MM.1S (cell line): ENCODE measurements at regions not wholly inside any gene's neighbourhood (a gene's known extent, or its start where the extent isn't known, plus 50 kb on each side); places are given as distances from the start of the nearest gene placed in this dataset.

Source experiments
- CTCF ChIP-seq: fragments of 300-600 bp; sonication (generic); IDR thresholded peaks from 2 replicates; pipeline ENCODE4 v1.5.1; 2016; ENCODE audit warnings: antibody characterized with exemption, low read length, mixed read lengths
- EZH2 ChIP-seq: fragments of 300-600 bp; sonication (generic); optimal IDR thresholded peaks from 2 replicates; pipeline ENCODE3; 2017; ENCODE audit warnings: low read depth, mild to moderate bottlenecking, antibody characterized with exemption, low read length, mixed read lengths
- EZH2phosphoT487 ChIP-seq: fragments of 300-600 bp; sonication (generic); IDR thresholded peaks from 2 replicates; pipeline ENCODE4 v1.6.1; 2018; ENCODE audit warnings: antibody characterized with exemption, low read length

GRCh38 chr3:94693997-94694640 is 631.3 kb downstream of the NSUN3 start:
- TF ChIP-seq CTCF (no peak), EZH2 (no peak), EZH2phosphoT487 (no peak)
